HFFc6 (cell line): ENCODE measurements at regions not wholly inside any gene's neighbourhood (a gene's known extent, or its start where the extent isn't known, plus 50 kb on each side); places are given as distances from the start of the nearest gene placed in this dataset.

ENCODE experiments used
- DNase-seq: peaks from one replicate; pipeline ENCODE4 v3.0.0-alpha.2; 2018
- H3K27ac Mint-ChIP-seq: 2 replicates; pipeline ENCODE4 v1.8.0; 2020; ENCODE audit warnings: mild to moderate bottlenecking, mixed read lengths
- H3K27me3 Mint-ChIP-seq: 2 replicates; pipeline ENCODE4 v1.8.0; 2021; ENCODE audit warnings: mild to moderate bottlenecking, moderate library complexity, mixed read lengths; ENCODE audit not compliant: insufficient read depth
- H3K36me3 Mint-ChIP-seq: 2 replicates; pipeline ENCODE4 v1.8.0; 2021; ENCODE audit warnings: low read depth, mixed read lengths
- H3K4me1 Mint-ChIP-seq: 2 replicates; pipeline ENCODE4 v1.8.0; 2020; ENCODE audit warnings: low read depth, mixed read lengths
- H3K4me3 Mint-ChIP-seq: 2 replicates; pipeline ENCODE4 v1.8.0; 2020; ENCODE audit warnings: mild to moderate bottlenecking, moderate library complexity, mixed read lengths
- H3K9me3 Mint-ChIP-seq: 2 replicates; pipeline ENCODE4 v1.8.0; 2020; ENCODE audit warnings: mild to moderate bottlenecking, mixed read lengths
- TF ChIP-seq, protein P1 (sequence below): fragments of 200-600 bp; sonication (generic); IDR thresholded peaks from 2 replicates; pipeline ENCODE4 v1.5.0; 2021; ENCODE audit warnings: antibody characterized with exemption, mild to moderate bottlenecking

DNA sequence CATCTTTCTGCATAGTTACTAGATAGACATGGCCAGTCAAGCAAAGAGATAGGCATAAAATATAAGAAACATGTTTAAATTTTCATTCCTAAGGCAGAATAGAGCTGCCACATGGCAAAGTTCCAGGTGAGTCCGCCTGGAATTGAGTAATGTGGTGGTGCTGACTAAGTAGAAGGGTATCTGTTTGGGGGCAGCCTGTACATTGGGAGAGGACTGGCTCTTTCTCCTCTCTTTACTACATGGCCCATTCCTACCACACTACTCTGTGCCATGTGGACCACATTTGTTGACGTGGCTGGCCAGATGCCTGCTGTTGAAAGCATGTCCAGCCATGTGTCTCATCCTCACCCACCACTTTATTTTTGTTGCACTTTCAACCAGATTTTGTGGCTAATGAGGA, 354.0 kb downstream of the ETNK1 start:
- peak; percentile 88 for DNase-seq
- Mint-ChIP-seq H3K36me3 (no peaks in the 10 kb centered on the region), H3K27ac (peak overlapping the region; percentile 62), H3K4me1 (peaks cover 35% of the 10 kb centered on the region), H3K27me3 (no peaks in the 10 kb centered on the region; the same call in 1 of the 2 replicates), H3K9me3 (no peaks in the 10 kb centered on the region), H3K4me3 (peak overlapping the region; percentile 28; the same call in 1 of the 2 replicates)
- TF ChIP-seq, protein P1, sequence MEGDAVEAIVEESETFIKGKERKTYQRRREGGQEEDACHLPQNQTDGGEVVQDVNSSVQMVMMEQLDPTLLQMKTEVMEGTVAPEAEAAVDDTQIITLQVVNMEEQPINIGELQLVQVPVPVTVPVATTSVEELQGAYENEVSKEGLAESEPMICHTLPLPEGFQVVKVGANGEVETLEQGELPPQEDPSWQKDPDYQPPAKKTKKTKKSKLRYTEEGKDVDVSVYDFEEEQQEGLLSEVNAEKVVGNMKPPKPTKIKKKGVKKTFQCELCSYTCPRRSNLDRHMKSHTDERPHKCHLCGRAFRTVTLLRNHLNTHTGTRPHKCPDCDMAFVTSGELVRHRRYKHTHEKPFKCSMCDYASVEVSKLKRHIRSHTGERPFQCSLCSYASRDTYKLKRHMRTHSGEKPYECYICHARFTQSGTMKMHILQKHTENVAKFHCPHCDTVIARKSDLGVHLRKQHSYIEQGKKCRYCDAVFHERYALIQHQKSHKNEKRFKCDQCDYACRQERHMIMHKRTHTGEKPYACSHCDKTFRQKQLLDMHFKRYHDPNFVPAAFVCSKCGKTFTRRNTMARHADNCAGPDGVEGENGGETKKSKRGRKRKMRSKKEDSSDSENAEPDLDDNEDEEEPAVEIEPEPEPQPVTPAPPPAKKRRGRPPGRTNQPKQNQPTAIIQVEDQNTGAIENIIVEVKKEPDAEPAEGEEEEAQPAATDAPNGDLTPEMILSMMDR: no peak

DNA sequence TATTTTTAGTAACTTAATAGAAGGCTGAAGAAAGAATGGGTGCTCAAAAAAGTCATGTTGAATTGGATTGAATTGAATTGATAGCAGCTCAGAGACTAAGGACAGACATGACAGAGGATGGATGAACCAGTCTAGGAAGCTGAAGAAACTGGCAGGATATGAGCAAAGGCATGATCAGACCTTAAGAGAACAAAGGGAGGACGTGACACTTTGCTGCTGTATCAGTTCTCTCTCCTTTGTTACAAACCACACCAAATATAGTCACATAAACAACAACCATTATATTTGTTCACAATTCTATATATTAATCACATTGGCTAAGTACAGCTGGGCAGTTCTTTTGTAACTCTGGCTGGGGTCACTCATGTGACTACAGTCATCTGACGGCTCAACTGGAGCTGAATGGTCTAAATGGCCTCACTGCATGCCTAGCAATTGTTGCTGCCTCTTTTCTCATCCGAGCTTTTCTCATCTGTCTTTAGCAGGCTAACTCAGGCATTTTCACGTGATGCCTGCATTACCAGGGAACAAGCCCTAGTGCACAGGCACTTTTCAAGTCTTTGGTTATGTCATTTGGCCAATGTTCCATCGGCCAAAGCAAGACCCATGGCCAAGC, 355.0 kb downstream of the ETNK1 start:
- DNase-seq: no peak
- H3K4me1 Mint-ChIP-seq: peaks cover 25% of the 10 kb centered on the region
- H3K9me3 Mint-ChIP-seq: no peaks in the 10 kb centered on the region
- H3K27me3 Mint-ChIP-seq: no peaks in the 10 kb centered on the region; the same call in 1 of the 2 replicates
- TF ChIP-seq, protein P1: no peak
- H3K27ac Mint-ChIP-seq: no peak overlapping the region
- no peak overlapping the region for H3K4me3 Mint-ChIP-seq
- H3K36me3 Mint-ChIP-seq: no peaks in the 10 kb centered on the region

DNA sequence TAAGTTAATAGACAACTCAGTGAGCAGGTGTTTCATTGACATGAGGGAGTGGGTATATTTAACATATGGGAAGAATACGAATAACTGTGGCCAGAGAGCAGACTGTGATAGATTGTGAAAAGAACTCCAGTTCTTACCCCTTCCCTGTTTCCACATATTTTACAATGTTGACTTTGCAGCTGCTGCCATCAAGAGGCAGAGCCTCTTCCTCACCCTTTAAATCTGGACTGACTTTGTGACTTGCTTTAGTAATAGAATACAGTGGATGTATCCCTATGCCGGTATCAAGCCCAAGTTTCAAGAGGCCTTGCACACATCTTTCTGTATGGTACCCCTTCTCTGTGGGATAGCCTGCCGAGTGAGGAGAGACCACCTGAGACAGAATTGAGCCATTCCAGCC, 356.7 kb downstream of the ETNK1 start:
- H3K27ac Mint-ChIP-seq: no peak overlapping the region

DNA sequence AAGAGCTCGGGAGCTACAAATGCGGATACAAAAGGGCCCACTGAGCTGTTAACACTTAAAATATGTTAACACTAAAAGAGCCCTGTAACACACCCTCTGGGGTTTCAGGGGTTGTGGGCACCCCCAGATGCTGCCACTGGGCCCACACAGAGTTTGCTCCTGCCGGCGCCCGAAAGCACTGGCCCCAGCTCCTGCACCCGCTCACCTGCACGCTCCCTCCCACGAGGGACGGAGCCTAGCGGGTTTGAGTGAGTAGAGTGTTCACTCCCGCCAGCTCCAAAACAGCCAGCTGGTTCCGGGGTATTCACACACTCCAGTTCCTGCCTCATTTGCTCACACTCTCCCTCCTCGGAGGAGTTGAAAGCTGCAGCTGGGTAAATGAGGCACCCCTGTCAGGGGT, 357.7 kb downstream of the ETNK1 start:
- Mint-ChIP-seq H3K4me3 (no peak overlapping the region), H3K27ac (no peak overlapping the region), H3K9me3 (no peaks in the 10 kb centered on the region), H3K4me1 (peaks cover 25% of the 10 kb centered on the region), H3K36me3 (no peaks in the 10 kb centered on the region), H3K27me3 (no peaks in the 10 kb centered on the region; the same call in 1 of the 2 replicates)
- TF ChIP-seq, protein P1: no peak
- DNase-seq: no peak

More for the DNA sequence above, 356.7 kb downstream of the ETNK1 start:
- Mint-ChIP-seq H3K4me1 (peaks cover 19% of the 10 kb centered on the region), H3K27me3 (no peaks in the 10 kb centered on the region; the same call in 1 of the 2 replicates), H3K4me3 (no peak overlapping the region), H3K36me3 (no peaks in the 10 kb centered on the region), H3K9me3 (no peaks in the 10 kb centered on the region)
- TF ChIP-seq, protein P1: peak; percentile 23; the same call in 1 of the 2 replicates
- peak; percentile 10 for DNase-seq

DNA sequence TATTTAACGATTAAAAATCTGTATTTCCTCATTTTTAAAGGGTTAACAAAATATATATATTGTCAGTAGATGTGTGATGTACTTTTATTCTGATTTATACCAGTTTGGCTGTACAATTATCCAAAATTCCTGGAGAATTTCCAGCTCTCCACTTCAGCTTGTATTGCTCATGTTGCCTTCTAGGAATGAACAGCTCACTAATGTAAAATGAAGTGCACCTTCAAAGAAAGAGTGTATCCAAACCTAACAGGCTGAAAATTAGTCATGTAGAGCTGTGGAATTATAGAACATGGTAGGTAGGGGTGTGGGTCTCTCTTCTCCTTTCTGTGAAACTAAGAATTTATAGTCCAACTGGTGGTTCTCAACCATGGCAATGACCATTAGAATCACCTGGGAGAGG, 362.0 kb downstream of the ETNK1 start:
- no peak for DNase-seq
- H3K27ac Mint-ChIP-seq: no peak overlapping the region
- TF ChIP-seq, protein P1: no peak
- no peaks in the 10 kb centered on the region; the same call in 1 of the 2 replicates for H3K9me3 Mint-ChIP-seq
- H3K27me3 Mint-ChIP-seq: no peaks in the 10 kb centered on the region; the same call in 1 of the 2 replicates
- H3K36me3 Mint-ChIP-seq: no peaks in the 10 kb centered on the region
- H3K4me1 Mint-ChIP-seq: peaks cover 6% of the 10 kb centered on the region
- no peak overlapping the region for H3K4me3 Mint-ChIP-seq
